ENCODE measurements at regions not wholly inside any gene's neighbourhood (a gene's known extent, or its start where the extent isn't known, plus 50 kb on each side); places are given as distances from the start of the nearest gene placed in this dataset.

DNA sequence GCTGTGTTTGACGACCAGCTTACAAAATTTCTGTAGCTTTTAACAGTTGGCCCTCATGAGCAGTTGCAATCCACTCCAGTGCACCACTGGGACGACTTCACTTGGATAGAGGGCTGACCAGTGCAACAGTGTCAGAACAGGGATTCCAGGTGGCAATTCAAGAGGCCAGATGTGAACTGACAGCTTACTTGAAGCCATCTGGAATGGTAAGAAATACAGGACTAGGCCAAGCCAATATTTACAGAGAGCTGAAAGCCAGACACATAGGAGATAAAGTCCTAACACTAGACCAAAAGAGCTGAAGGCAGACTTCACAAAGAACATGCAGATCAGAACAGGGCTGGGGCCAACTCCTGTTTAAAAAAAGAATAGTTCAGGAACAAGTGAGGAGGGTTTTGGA is 93.5 kb upstream of the NFIA start:
- DNase-seq = no peak
- Histone ChIP-seq H3K36me3 (ENCODE audit: control insufficient read depth, insufficient read depth, low read length) (no peaks in the 10 kb centered on the region), H3K27me3 (ENCODE audit: control insufficient read depth, insufficient read depth, low read length) (no peaks in the 10 kb centered on the region), H3K4me3 (ENCODE audit: low read length) (no peak overlapping the region), H3K9me3 (ENCODE audit: control insufficient read depth, insufficient read depth, low read length) (no peaks in the 10 kb centered on the region), H3K27ac (ENCODE audit: low read length) (no peak overlapping the region), H3K4me1 (ENCODE audit: control insufficient read depth, insufficient read depth, low read length) (no peaks in the 10 kb centered on the region)
- no peak for ATAC-seq
- Mint-ChIP-seq H3K27ac (no peak overlapping the region), H3K36me3 (no peaks in the 10 kb centered on the region), H3K9me3 (no peaks in the 10 kb centered on the region), H3K4me3 (no peak overlapping the region), H3K27me3 (ENCODE audit: low read depth in 2 of 2) (peaks cover 0 to 16% of the 10 kb centered on the region in 2 donors), H3K4me1 (no peaks in the 10 kb centered on the region)
- WGBS (ENCODE audit: insufficient coverage) = 70% methylated on average over 2 of the region's 2 CpGs
- TF ChIP-seq, protein P1, sequence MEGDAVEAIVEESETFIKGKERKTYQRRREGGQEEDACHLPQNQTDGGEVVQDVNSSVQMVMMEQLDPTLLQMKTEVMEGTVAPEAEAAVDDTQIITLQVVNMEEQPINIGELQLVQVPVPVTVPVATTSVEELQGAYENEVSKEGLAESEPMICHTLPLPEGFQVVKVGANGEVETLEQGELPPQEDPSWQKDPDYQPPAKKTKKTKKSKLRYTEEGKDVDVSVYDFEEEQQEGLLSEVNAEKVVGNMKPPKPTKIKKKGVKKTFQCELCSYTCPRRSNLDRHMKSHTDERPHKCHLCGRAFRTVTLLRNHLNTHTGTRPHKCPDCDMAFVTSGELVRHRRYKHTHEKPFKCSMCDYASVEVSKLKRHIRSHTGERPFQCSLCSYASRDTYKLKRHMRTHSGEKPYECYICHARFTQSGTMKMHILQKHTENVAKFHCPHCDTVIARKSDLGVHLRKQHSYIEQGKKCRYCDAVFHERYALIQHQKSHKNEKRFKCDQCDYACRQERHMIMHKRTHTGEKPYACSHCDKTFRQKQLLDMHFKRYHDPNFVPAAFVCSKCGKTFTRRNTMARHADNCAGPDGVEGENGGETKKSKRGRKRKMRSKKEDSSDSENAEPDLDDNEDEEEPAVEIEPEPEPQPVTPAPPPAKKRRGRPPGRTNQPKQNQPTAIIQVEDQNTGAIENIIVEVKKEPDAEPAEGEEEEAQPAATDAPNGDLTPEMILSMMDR (IDR thresholded peaks at IDR 0.05) = no peak
- intact Hi-C loops (cut with micrococcal nuclease) = no loop called here

DNA sequence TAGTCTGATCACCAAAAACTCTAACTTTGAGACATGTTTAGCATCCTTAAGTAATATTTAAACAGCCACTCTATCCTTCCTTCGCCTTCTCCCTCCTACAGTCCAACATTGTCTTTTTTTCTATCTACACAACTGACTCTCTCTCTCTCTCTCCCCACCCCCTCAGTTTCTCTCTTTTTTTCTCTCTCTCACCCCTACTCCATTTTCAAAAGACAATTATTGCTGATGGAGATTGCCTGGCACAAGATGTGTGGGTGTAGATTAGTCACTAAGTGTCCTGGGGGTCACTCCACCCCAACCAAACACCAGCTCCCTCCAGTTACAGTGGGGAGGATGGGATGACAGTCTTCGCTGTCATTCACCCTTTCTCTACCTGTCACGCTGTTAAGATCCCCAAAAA is 94.5 kb upstream of the NFIA start:
- no peaks in the 10 kb centered on the region for H3K36me3 ChIP-seq (ENCODE audit: control insufficient read depth, insufficient read depth, low read length)
- H3K9me3 ChIP-seq (ENCODE audit: control insufficient read depth, insufficient read depth, low read length) = no peaks in the 10 kb centered on the region
- intact Hi-C loops (cut with micrococcal nuclease) = no loop called here
- no peak overlapping the region for H3K27ac ChIP-seq (ENCODE audit: low read length)
- Mint-ChIP-seq H3K27ac (no peak overlapping the region), H3K4me1 (no peaks in the 10 kb centered on the region), H3K4me3 (no peak overlapping the region), H3K36me3 (no peaks in the 10 kb centered on the region), H3K9me3 (no peaks in the 10 kb centered on the region), H3K27me3 (ENCODE audit: low read depth in 2 of 2) (peaks cover 0 to 8% of the 10 kb centered on the region in 2 donors)
- no peaks in the 10 kb centered on the region for H3K4me1 ChIP-seq (ENCODE audit: control insufficient read depth, insufficient read depth, low read length)
- DNase-seq = no peak
- ATAC-seq = no peak
- no peak overlapping the region for H3K4me3 ChIP-seq (ENCODE audit: low read length)
- TF ChIP-seq, protein P1 (IDR thresholded peaks at IDR 0.05) = no peak
- WGBS (ENCODE audit: insufficient coverage) = 81% methylated on average over 1 of the region's 3 CpGs
- no peaks in the 10 kb centered on the region for H3K27me3 ChIP-seq (ENCODE audit: control insufficient read depth, insufficient read depth, low read length)

DNA sequence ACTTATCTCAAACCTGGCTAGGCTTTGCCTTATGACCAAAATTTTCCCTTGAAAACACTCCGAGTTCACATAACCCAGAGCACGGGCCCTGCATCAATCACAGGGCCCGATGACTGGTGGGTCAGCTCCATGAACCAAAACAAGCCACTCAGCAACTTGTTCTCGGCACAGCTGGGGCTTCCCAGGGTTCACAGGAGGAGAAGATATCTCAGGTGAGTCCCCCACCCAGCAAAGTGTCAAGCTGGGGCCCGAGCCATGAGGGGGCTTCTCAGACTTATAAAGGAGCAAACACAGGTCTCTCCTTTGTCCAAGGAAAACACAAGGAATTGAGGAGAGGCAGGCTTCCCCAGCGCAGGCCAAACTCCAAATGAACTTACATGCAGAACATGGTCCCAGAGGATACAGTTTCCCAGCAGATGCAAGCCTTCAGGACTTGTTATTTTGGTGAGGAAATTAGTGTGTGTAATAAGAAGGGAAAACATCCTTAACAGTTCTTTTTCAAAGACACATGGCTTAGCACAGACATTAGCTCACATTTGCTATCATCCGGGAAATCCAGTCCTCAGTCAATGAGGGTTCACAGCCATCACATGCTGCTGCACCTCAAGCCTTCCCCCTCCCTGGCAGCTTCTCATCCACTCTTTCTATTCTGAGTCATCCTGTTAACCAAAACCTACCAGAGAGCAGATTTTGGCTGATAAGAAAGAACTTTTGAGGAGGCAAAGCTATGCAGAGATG is 98.1 kb upstream of the NFIA start:
- Histone ChIP-seq H3K4me3 (ENCODE audit: low read length) (no peak overlapping the region), H3K27ac (ENCODE audit: low read length) (no peak overlapping the region), H3K4me1 (ENCODE audit: control insufficient read depth, insufficient read depth, low read length) (no peaks in the 10 kb centered on the region), H3K9me3 (ENCODE audit: control insufficient read depth, insufficient read depth, low read length) (no peaks in the 10 kb centered on the region), H3K36me3 (ENCODE audit: control insufficient read depth, insufficient read depth, low read length) (no peaks in the 10 kb centered on the region), H3K27me3 (ENCODE audit: control insufficient read depth, insufficient read depth, low read length) (no peaks in the 10 kb centered on the region)
- DNase-seq = no peak
- no peaks in the 10 kb centered on the region for H3K4me1 Mint-ChIP-seq
- intact Hi-C loops (cut with micrococcal nuclease) = no loop called here
- H3K27ac Mint-ChIP-seq = no peak overlapping the region
- no peaks in the 10 kb centered on the region for H3K36me3 Mint-ChIP-seq
- H3K4me3 Mint-ChIP-seq = no peak overlapping the region
- no peak for ATAC-seq
- H3K27me3 Mint-ChIP-seq (ENCODE audit: low read depth in 2 of 2) = peaks cover 0 to 4% of the 10 kb centered on the region in 2 donors
- no peaks in the 10 kb centered on the region for H3K9me3 Mint-ChIP-seq
- TF ChIP-seq, protein P1 (IDR thresholded peaks at IDR 0.05) = no peak
- WGBS (ENCODE audit: insufficient coverage) = 82% methylated on average over 7 of the region's 7 CpGs

DNA sequence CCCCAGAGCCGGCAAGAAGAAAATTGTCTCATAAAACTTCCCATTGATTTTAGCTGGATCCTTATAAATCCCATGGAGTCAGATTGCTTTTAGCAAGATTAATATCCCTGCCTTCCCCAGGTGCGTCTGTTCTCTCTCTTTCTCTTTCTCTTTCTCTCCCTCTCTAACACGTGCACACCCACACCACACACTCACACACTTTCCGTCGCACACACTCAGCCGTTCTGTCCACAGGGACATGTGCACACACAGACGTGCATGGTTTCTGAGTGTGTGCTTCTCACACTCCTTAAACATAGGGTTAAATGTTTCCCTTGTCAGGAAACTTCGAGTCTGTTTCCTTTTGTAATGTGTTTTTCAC is 98.7 kb upstream of the NFIA start:
- WGBS (ENCODE audit: insufficient coverage) = 74% methylated on average over 8 of the region's 8 CpGs
- Histone ChIP-seq H3K9me3 (ENCODE audit: control insufficient read depth, insufficient read depth, low read length) (no peaks in the 10 kb centered on the region), H3K27me3 (ENCODE audit: control insufficient read depth, insufficient read depth, low read length) (no peaks in the 10 kb centered on the region), H3K4me1 (ENCODE audit: control insufficient read depth, insufficient read depth, low read length) (no peaks in the 10 kb centered on the region), H3K36me3 (ENCODE audit: control insufficient read depth, insufficient read depth, low read length) (no peaks in the 10 kb centered on the region), H3K4me3 (ENCODE audit: low read length) (no peak overlapping the region), H3K27ac (ENCODE audit: low read length) (no peak overlapping the region)
- intact Hi-C loops (cut with micrococcal nuclease) = no loop called here
- no peaks in the 10 kb centered on the region for H3K36me3 Mint-ChIP-seq
- no peak overlapping the region for H3K4me3 Mint-ChIP-seq
- TF ChIP-seq, protein P1 (IDR thresholded peaks at IDR 0.05) = no peak
- H3K4me1 Mint-ChIP-seq = no peaks in the 10 kb centered on the region
- no peak overlapping the region for H3K27ac Mint-ChIP-seq
- H3K9me3 Mint-ChIP-seq = no peaks in the 10 kb centered on the region
- no peak for DNase-seq
- no peak for ATAC-seq
- H3K27me3 Mint-ChIP-seq (ENCODE audit: low read depth in 2 of 2) = peaks cover 0 to 4% of the 10 kb centered on the region in 2 donors
